ENCODE measurements at regions not wholly inside any gene's neighbourhood (a gene's known extent, or its start where the extent isn't known, plus 50 kb on each side); places are given as distances from the start of the nearest gene placed in this dataset.

DNA sequence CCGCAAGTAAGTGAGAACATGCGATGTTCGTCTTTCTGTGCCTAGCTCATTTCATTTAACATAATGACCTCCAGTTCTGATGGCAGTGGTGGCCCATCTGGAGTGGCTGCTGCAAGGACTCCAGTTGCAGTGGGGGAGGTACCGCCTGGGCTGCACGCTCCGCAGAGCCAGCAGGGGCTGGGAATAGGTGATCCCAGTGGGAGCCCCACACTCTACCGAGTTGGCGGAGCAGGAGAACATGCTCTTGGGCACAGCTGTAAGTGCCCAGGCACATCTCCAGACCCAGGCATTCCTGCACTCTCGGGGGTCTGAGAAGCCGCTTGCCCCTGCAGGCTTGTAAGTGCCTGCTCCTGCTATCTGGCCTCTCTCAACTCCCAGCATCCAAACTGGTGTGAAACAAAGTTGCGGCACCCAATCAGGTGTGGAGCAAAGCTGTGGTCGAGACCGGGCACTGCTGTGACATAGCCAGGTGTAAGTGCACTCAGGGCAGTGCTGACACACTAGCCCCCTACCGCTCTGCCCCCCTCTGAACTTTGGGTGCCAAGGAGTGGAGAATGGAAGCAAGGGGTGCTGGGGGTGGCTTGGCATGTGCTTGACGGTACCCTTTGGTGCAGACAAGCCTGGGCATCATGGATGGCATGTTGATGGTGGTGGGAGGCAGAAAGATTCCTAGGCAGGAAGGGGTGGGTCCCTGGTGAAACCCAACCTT is 130.2 kb downstream of the HTR1B start:
- TF ChIP-seq, protein P1, sequence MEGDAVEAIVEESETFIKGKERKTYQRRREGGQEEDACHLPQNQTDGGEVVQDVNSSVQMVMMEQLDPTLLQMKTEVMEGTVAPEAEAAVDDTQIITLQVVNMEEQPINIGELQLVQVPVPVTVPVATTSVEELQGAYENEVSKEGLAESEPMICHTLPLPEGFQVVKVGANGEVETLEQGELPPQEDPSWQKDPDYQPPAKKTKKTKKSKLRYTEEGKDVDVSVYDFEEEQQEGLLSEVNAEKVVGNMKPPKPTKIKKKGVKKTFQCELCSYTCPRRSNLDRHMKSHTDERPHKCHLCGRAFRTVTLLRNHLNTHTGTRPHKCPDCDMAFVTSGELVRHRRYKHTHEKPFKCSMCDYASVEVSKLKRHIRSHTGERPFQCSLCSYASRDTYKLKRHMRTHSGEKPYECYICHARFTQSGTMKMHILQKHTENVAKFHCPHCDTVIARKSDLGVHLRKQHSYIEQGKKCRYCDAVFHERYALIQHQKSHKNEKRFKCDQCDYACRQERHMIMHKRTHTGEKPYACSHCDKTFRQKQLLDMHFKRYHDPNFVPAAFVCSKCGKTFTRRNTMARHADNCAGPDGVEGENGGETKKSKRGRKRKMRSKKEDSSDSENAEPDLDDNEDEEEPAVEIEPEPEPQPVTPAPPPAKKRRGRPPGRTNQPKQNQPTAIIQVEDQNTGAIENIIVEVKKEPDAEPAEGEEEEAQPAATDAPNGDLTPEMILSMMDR (conservative IDR thresholded peaks at IDR 0.05; ENCODE audit: low read depth, low read length): no peak
- no peak overlapping the region for H3K4me3 ChIP-seq (ENCODE audit: low read length)
- no peak for DNase-seq (ENCODE audit: low read depth)

DNA sequence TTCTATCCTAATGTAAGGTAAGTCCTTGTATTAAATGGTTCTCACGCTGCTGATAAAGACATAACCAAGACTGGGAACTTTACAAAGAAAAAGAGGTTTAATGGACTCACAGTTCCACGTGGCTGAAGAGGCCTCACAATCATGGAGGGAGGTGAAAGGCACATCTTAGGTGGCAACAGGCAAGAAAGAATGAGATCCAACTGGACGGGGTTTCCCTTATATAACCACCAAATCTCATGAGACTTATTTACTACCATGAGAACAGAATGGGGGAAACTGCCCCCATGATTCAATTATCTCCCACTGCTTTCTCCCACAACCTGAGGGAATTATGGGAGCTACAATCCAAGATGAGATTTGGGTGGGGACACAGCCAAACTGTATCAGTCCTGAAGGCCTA is 136.6 kb downstream of the HTR1B start:
- DNase-seq (ENCODE audit: low read depth): no peak
- H3K4me3 ChIP-seq (ENCODE audit: low read length): no peak overlapping the region
- TF ChIP-seq, protein P1 (conservative IDR thresholded peaks at IDR 0.05; ENCODE audit: low read depth, low read length): no peak

DNA sequence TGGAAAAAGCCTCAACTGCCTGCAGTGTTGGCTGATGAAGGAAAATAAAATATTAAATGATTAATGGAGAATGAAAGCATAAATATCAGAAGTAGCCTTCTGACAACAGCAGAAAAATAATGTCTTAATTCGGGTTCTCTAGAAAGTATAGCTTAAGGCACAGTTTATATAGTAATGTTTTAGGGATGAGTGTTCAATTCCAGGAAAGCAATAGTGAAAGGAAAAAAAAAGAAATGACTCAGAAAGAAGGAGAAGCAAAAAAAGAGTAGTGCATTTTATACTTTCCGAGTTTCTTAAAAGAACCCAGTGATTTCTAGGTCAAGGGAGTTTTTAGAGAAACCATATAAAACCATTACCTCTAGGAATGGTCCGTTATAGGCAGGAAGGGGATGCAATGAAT is 137.3 kb downstream of the HTR1B start:
- no peak for DNase-seq (ENCODE audit: low read depth)
- TF ChIP-seq, protein P1 (conservative IDR thresholded peaks at IDR 0.05; ENCODE audit: low read depth, low read length): no peak
- H3K4me3 ChIP-seq (ENCODE audit: low read length): no peak overlapping the region

DNA sequence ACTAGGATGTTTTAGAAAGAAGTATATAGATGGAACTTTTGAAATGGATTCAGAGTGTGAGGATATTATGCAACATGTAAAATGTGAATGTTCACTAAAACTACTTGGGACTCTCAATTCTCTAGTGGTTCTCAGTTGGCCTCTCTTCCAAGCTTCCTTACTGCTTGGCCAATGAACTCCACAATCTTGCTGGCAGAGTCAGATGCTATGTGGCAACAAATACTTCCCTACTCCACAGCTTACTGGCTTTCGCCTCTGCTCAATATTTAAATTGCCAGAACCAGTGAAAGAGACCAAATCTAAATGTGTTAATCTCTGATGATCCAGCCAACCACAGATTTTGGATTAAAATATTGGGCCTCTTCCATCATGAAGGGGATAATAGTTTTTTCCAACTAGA is 138.4 kb downstream of the HTR1B start:
- TF ChIP-seq, protein P1 (conservative IDR thresholded peaks at IDR 0.05; ENCODE audit: low read depth, low read length): no peak

DNA sequence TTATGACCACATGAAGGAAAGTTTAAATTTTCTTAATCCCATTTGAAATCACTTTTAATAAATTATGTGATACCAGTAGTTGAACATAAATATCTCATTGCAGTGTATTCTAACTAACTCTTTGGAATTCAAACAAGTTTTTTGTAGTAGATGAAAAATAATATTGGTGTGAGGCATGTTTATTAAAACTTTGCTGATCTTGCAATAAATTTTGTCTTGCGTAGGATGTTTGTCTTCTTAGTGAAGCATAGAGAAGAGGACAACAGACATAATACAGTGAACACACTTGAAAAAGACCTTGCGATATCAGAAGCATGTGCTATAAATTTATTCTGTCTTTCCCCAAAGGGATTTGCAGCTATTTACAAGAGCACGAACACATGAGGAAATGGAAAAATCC is 140.7 kb downstream of the HTR1B start:
- no peak overlapping the region for H3K4me3 ChIP-seq (ENCODE audit: low read length)
- DNase-seq (ENCODE audit: low read depth): no peak
- TF ChIP-seq, protein P1 (conservative IDR thresholded peaks at IDR 0.05; ENCODE audit: low read depth, low read length): no peak

More for the DNA sequence above, 138.4 kb downstream of the HTR1B start:
- H3K4me3 ChIP-seq (ENCODE audit: low read length): no peak overlapping the region
- DNase-seq (ENCODE audit: low read depth): no peak

DNA sequence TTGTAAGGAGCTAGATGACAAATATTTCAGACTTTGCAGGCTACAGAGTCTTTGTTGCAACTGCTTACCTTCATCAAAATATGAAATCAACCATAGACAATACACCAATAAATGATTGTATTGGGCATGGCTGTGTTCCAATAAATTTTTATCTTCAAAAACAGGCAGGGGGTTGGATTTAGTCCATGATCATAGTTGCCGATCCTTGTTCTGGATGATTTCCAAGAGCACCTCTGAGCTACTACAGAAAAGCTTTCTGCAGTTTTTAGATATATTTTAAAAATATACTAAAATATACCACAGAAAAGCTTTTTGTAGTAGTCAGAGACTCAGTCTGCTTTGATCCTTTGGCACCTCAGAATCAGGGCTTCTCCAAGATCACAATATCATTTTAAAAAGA is 145.0 kb downstream of the HTR1B start:
- TF ChIP-seq, protein P1 (conservative IDR thresholded peaks at IDR 0.05; ENCODE audit: low read depth, low read length): no peak
- DNase-seq (ENCODE audit: low read depth): no peak
- H3K4me3 ChIP-seq (ENCODE audit: low read length): no peak overlapping the region

DNA sequence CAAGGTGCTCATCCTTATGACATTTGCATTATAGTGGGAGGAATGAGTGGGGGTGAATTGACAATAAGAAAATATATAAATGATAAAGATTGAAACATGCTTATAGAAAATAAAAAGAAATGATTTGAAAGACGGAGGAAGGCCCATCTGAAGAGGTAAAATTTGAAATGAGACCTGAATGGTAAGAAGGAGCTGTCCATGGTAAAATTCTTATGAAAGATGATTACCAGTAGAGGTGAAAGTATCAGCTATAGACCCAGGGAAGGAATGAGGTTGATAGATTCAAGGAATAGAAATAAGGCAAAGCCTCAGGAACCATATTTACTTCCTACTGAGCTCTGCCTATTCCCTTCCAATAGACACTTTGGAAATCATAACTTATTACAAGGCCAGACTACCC is 149.7 kb downstream of the HTR1B start:
- no peak for DNase-seq (ENCODE audit: low read depth)
- TF ChIP-seq, protein P1 (conservative IDR thresholded peaks at IDR 0.05; ENCODE audit: low read depth, low read length): no peak
- H3K4me3 ChIP-seq (ENCODE audit: low read length): no peak overlapping the region

Measured in retinal pigment epithelial cell (primary cell).